GM19043 (cell line): ENCODE measurements at regions not wholly inside any gene's neighbourhood (a gene's known extent, or its start where the extent isn't known, plus 50 kb on each side); places are given as distances from the start of the nearest gene placed in this dataset.

Experiments used
- ATAC-seq: cut with Tn5 transposase; IDR thresholded peaks from one replicate; pipeline ENCODE4 v1.9.1; 2021; ENCODE audit warnings: low read depth; ENCODE audit not compliant: unreplicated experiment

GRCh38 chr12:124633365-124634362 is 66.3 kb upstream of the NCOR2 start:
- no peak for ATAC-seq

- no peak for ATAC-seq
These were observed 65.1 kb upstream of the NCOR2 start for GRCh38 chr12:124632519-124632984.

GRCh38 chr12:124631681-124632256 is 64.4 kb upstream of the NCOR2 start:
- no peak for ATAC-seq

GRCh38 chr12:124630791-124631313 is 63.4 kb upstream of the NCOR2 start:
- ATAC-seq = no peak

- no peak for ATAC-seq
These were observed 62.5 kb upstream of the NCOR2 start for GRCh38 chr12:124629789-124630480.

GRCh38 chr12:124629117-124629516 is 61.7 kb upstream of the NCOR2 start:
- no peak for ATAC-seq

GRCh38 chr12:124627956-124628355 is 60.5 kb upstream of the NCOR2 start:
- ATAC-seq = no peak

GRCh38 chr12:124626971-124627411 is 59.6 kb upstream of the NCOR2 start:
- ATAC-seq = no peak

- no peak for ATAC-seq
These were observed 58.7 kb upstream of the NCOR2 start for GRCh38 chr12:124625867-124626675.

GRCh38 chr12:124624823-124625222 is 57.4 kb upstream of the NCOR2 start:
- no peak for ATAC-seq

GRCh38 chr12:124623344-124624035 is 56.1 kb upstream of the NCOR2 start:
- ATAC-seq = no peak

GRCh38 chr12:124622764-124623163 is 55.4 kb upstream of the NCOR2 start:
- no peak for ATAC-seq

GRCh38 chr12:124622331-124622730 is 54.9 kb upstream of the NCOR2 start:
- ATAC-seq = no peak

GRCh38 chr12:124621296-124621660 is 53.9 kb upstream of the NCOR2 start:
- no peak for ATAC-seq

GRCh38 chr12:124620606-124621295 is 53.3 kb upstream of the NCOR2 start:
- ATAC-seq = no peak

- no peak for ATAC-seq
These were observed 51.0 kb upstream of the NCOR2 start for GRCh38 chr12:124618291-124618902.

GRCh38 chr12:124617615-124618014 is 50.2 kb upstream of the NCOR2 start:
- ATAC-seq = no peak
